B cell (primary cell): ENCODE measurements at regions not wholly inside any gene's neighbourhood (a gene's known extent, or its start where the extent isn't known, plus 50 kb on each side); places are given as distances from the start of the nearest gene placed in this dataset.

ENCODE experiments used
- EZH2 ChIP-seq: IDR thresholded peaks from 2 replicates; pipeline ENCODE4 v1.6.1; 2012; ENCODE audit warnings: borderline replicate concordance, low read depth, mild to moderate bottlenecking, moderate library complexity, low read length; ENCODE audit not compliant: insufficient read depth, poor library complexity, severe bottlenecking
- TF ChIP-seq, protein P1 (sequence below): fragments of 200-600 bp; IDR thresholded peaks from one replicate; pipeline ENCODE4 v1.8.0; 2022; ENCODE audit warnings: antibody characterized with exemption, mild to moderate bottlenecking

DNA sequence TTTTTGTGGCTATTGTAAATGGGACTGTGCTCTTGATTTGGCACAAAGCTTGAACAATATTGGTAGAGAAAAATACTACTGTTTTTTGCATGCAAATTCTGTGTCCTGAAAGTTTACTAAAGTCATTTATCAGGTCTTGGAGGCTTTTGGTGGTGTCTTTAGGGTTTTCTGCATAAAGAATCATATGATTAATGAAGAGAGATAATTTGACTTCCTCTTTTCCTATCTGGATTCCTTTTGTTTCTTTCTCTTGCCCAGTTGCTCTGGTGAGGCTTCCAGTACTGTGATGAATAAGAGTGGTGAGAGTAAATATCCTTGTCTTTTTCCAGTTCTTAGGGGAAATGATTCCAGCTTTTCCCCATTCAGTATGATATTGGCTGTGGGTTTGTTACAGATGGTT lies 1166.7 kb downstream of the NCAM2 start:
- no peak for TF ChIP-seq EZH2
- TF ChIP-seq, protein P1, sequence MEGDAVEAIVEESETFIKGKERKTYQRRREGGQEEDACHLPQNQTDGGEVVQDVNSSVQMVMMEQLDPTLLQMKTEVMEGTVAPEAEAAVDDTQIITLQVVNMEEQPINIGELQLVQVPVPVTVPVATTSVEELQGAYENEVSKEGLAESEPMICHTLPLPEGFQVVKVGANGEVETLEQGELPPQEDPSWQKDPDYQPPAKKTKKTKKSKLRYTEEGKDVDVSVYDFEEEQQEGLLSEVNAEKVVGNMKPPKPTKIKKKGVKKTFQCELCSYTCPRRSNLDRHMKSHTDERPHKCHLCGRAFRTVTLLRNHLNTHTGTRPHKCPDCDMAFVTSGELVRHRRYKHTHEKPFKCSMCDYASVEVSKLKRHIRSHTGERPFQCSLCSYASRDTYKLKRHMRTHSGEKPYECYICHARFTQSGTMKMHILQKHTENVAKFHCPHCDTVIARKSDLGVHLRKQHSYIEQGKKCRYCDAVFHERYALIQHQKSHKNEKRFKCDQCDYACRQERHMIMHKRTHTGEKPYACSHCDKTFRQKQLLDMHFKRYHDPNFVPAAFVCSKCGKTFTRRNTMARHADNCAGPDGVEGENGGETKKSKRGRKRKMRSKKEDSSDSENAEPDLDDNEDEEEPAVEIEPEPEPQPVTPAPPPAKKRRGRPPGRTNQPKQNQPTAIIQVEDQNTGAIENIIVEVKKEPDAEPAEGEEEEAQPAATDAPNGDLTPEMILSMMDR: no peak
